ENCODE measurements at regions not wholly inside any gene's neighbourhood (a gene's known extent, or its start where the extent isn't known, plus 50 kb on each side); places are given as distances from the start of the nearest gene placed in this dataset.

DNA sequence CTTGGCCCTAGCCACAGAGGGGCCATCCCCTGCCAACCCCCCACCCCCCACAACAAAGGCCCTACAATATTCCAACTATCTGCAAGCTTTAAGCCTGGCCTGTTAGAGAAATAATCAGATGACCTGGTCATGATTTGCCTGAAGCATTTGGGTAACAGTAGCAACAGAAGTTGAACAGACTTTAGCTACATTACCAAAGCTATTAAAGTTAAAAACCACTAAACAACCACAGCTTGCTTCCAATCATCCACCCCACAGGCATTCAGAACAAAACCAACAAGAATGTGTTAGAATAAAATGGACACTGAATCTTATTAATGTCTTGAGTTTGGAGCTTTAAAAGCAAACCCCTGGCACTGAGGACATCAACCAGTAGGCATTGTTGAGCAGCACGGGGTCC is 250.9 kb downstream of the LRFN2 start:
- Histone ChIP-seq H3K4me3 (no peak overlapping the region), H3K4me1 (no peaks in the 10 kb centered on the region), H3K36me3 (no peaks in the 10 kb centered on the region), H3K27ac (no peak overlapping the region), H3K27me3 (replicated peaks in 1 of 7) (peaks cover 0 to 49% (median 0%) of the 10 kb centered on the region in 7 donors), H3K9me3 (no peaks in the 10 kb centered on the region)
- TF ChIP-seq POLR2A (IDR thresholded peaks at IDR 0.05) (no peak), POLR2AphosphoS5 (IDR thresholded peaks at IDR 0.05) (no peak)
- TF ChIP-seq, protein P1, sequence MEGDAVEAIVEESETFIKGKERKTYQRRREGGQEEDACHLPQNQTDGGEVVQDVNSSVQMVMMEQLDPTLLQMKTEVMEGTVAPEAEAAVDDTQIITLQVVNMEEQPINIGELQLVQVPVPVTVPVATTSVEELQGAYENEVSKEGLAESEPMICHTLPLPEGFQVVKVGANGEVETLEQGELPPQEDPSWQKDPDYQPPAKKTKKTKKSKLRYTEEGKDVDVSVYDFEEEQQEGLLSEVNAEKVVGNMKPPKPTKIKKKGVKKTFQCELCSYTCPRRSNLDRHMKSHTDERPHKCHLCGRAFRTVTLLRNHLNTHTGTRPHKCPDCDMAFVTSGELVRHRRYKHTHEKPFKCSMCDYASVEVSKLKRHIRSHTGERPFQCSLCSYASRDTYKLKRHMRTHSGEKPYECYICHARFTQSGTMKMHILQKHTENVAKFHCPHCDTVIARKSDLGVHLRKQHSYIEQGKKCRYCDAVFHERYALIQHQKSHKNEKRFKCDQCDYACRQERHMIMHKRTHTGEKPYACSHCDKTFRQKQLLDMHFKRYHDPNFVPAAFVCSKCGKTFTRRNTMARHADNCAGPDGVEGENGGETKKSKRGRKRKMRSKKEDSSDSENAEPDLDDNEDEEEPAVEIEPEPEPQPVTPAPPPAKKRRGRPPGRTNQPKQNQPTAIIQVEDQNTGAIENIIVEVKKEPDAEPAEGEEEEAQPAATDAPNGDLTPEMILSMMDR (IDR thresholded peaks at IDR 0.05 in 8 of 11, conservative IDR thresholded peaks at IDR 0.05 in 3 of 11): no peak
- no peak for DNase-seq
- intact Hi-C loops (cut with DNase I; ENCODE audit: low total_unique reads): no loop called here
- WGBS, 5 donors: 70 to 89% (median 85%) methylated on average over 1 of the region's 1 CpG

DNA sequence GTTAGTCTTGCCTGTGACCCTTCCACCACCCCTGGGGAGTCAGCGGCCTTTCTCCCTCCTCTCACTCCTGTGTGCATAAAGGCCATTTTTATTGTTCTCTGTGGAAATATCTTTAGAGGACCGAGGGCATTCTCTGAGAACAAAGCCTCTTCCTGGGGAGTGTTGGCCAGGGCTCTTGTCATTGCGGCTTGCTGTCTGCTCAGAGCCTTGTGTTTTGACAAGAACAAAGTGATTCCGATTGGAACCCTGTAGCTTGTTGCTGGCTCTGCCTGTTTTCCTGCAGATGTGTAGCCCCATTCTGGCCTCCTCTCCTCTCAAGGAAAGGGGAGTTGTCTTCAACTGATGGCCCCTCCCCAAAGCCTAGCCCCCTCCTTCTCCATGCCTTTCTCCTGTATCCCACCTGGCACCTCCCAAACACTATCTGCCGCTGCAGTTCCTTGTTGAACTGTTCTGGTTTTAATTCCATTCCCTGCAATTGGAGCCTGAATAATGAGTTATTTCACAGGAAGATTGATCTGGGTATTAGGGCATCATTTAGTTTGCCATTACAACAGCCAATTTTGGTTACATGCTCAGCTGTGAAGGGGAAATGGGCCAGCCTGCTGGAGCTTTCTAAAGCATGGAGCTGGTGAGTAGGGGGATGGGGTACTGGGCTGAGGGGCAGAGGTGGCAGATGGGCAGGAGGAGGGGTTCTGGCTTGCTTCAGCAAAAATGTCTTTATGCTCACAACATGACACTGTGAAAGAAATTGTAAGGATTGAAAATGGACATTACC is 252.5 kb downstream of the LRFN2 start:
- no peak overlapping the region for H3K4me3 ChIP-seq
- DNase-seq: no peak
- 44 to 65% (median 63%) methylated on average over 5 of the region's 5 CpGs for WGBS, 5 donors
- H3K27me3 ChIP-seq (replicated peaks in 1 of 7): peaks cover 0 to 52% (median 0%) of the 10 kb centered on the region in 7 donors
- H3K36me3 ChIP-seq: no peaks in the 10 kb centered on the region
- TF ChIP-seq POLR2A (IDR thresholded peaks at IDR 0.05) (no peak), POLR2AphosphoS5 (IDR thresholded peaks at IDR 0.05) (no peak)
- TF ChIP-seq, protein P1 (IDR thresholded peaks at IDR 0.05 in 8 of 11, conservative IDR thresholded peaks at IDR 0.05 in 3 of 11): no peak
- H3K27ac ChIP-seq: no peak overlapping the region
- no peaks in the 10 kb centered on the region for H3K4me1 ChIP-seq
- H3K9me3 ChIP-seq: no peaks in the 10 kb centered on the region
- intact Hi-C loops (cut with DNase I; ENCODE audit: low total_unique reads): no loop called here

DNA sequence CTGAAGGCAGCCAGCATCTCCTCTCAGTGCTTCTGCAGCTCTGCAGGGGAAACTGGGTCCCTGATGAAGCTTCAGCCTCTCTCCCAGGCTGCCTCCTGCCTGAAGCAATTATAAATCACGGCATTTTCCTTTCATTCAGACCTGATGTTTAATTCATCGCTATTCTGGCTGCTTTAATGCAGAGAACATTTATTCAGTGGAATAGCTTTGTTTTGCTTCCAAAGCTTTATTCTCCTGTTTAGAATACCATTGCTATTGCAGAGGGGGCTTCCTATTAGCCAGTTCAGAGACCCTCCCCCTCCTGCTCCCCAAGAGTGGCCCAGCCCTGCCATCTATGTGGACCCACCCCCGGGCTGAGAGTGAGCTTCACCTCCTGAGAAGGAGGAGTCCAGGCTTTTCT is 255.6 kb downstream of the LRFN2 start:
- no peak overlapping the region for H3K27ac ChIP-seq
- no peaks in the 10 kb centered on the region for H3K4me1 ChIP-seq
- WGBS, 5 donors: 69 to 86% (median 78%) methylated on average over 3 of the region's 3 CpGs
- TF ChIP-seq POLR2AphosphoS5 (IDR thresholded peaks at IDR 0.05) (no peak), POLR2A (IDR thresholded peaks at IDR 0.05) (no peak)
- TF ChIP-seq, protein P1 (IDR thresholded peaks at IDR 0.05 in 8 of 11, conservative IDR thresholded peaks at IDR 0.05 in 3 of 11): no peak
- peaks cover 0 to 56% (median 0%) of the 10 kb centered on the region in 7 donors for H3K27me3 ChIP-seq (replicated peaks in 1 of 7)
- intact Hi-C loops (cut with DNase I; ENCODE audit: low total_unique reads): no loop called here
- no peak for DNase-seq
- no peak overlapping the region for H3K4me3 ChIP-seq
- H3K9me3 ChIP-seq: no peaks in the 10 kb centered on the region
- H3K36me3 ChIP-seq: no peaks in the 10 kb centered on the region

DNA sequence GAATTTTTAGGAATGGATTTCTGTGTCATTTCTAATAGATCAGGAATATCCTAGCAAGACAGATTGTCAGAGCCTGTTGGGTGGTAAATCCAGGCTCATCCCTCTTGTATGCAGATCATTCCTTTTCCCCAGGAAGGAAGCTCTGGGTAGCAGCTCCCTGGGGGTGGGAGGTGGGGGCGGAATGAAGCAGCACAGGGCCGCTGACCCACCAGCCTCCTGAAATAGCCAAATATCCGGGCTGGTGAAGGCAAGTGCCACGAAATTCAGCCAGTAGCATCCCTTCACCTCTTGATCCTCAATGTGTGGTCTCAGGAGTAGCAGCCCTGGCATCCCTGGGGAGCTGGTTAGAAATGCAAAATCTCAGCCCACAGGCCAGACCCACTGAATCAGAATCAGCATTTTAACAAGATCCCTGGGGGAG is 256.9 kb downstream of the LRFN2 start:
- no peak for DNase-seq
- Histone ChIP-seq H3K9me3 (no peaks in the 10 kb centered on the region), H3K27ac (no peak overlapping the region), H3K27me3 (replicated peaks in 1 of 7) (peaks cover 0 to 52% (median 0%) of the 10 kb centered on the region in 7 donors), H3K36me3 (no peaks in the 10 kb centered on the region), H3K4me3 (no peak overlapping the region), H3K4me1 (no peaks in the 10 kb centered on the region)
- TF ChIP-seq, protein P1 (IDR thresholded peaks at IDR 0.05 in 8 of 11, conservative IDR thresholded peaks at IDR 0.05 in 3 of 11): no peak
- no peak for TF ChIP-seq POLR2A (IDR thresholded peaks at IDR 0.05)
- WGBS, 5 donors: 20 to 54% (median 43%) methylated on average over 3 to 4 of the region's 4 CpGs
- intact Hi-C loops (cut with DNase I; ENCODE audit: low total_unique reads): no loop called here
